Loucy (cell line): ENCODE measurements at regions not wholly inside any gene's neighbourhood (a gene's known extent, or its start where the extent isn't known, plus 50 kb on each side); places are given as distances from the start of the nearest gene placed in this dataset.

Source experiments
- H2AFZ ChIP-seq: fragments of 200-600 bp; sonication (generic); 2 replicates; pipeline ENCODE4 v1.6.0; 2016; ENCODE audit warnings: antibody characterized with exemption, mild to moderate bottlenecking, low read length, moderate library complexity
- H3F3A ChIP-seq: fragments of 200-600 bp; 2 replicates; pipeline ENCODE4 v1.6.0; 2016; ENCODE audit warnings: antibody characterized with exemption, low read depth, mild to moderate bottlenecking
- H3K27me3 ChIP-seq: fragments of 200-600 bp; sonication (generic); 2 replicates; pipeline ENCODE4 v1.6.1; 2014; ENCODE audit warnings: low read length, mild to moderate bottlenecking; ENCODE audit not compliant: insufficient read depth, poor library complexity, severe bottlenecking
- H3K36me3 ChIP-seq: fragments of 200-600 bp; sonication (generic); 2 replicates; pipeline ENCODE4 v1.6.1; 2016; ENCODE audit warnings: low read length; ENCODE audit not compliant: insufficient read depth
- H3K4me1 ChIP-seq: fragments of 200-600 bp; sonication (generic); 2 replicates; pipeline ENCODE4 v1.5.1; 2014; ENCODE audit warnings: low read length, mild to moderate bottlenecking; ENCODE audit not compliant: insufficient read depth, poor library complexity, severe bottlenecking
- H3K4me2 ChIP-seq: fragments of 200-600 bp; sonication (generic); 2 replicates; pipeline ENCODE4 v1.6.0; 2014; ENCODE audit warnings: antibody characterized with exemption, low read length, low read depth, mild to moderate bottlenecking; ENCODE audit not compliant: poor library complexity, severe bottlenecking
- H3K4me3 ChIP-seq: fragments of 200-600 bp; sonication (generic); 2 replicates; pipeline ENCODE4 v1.5.1; 2014; ENCODE audit warnings: low read length, mild to moderate bottlenecking, mixed read lengths; ENCODE audit not compliant: poor library complexity, severe bottlenecking
- H3K79me2 ChIP-seq: fragments of 200-600 bp; sonication (generic); 2 replicates; pipeline ENCODE4 v1.6.1; 2014; ENCODE audit warnings: low read length; ENCODE audit not compliant: insufficient read depth
- H3K9ac ChIP-seq: fragments of 200-600 bp; sonication (generic); 2 replicates; pipeline ENCODE4 v1.6.0; 2014; ENCODE audit warnings: mild to moderate bottlenecking, low read depth, low read length, moderate library complexity; ENCODE audit not compliant: poor library complexity, severe bottlenecking
- H3K9me2 ChIP-seq: fragments of 200-600 bp; sonication (generic); replicated peaks from 2 replicates; pipeline ENCODE4 v1.6.1; 2016; ENCODE audit warnings: low read depth, low read length, mixed read lengths
- H3K9me3 ChIP-seq: fragments of 200-600 bp; sonication (generic); 2 replicates; pipeline ENCODE4 v1.6.1; 2014; ENCODE audit warnings: mild to moderate bottlenecking, antibody characterized with exemption, low read length, low read depth; ENCODE audit not compliant: insufficient read depth
- H4K20me1 ChIP-seq: fragments of 200-600 bp; sonication (generic); 2 replicates; pipeline ENCODE4 v1.6.0; 2014; ENCODE audit warnings: antibody characterized with exemption, low read length, mild to moderate bottlenecking; ENCODE audit not compliant: insufficient read depth, poor library complexity, severe bottlenecking
- EZH2phosphoT487 ChIP-seq: fragments of 200-600 bp; IDR thresholded peaks from 2 replicates; pipeline ENCODE4 v1.6.1; 2018; ENCODE audit warnings: antibody characterized with exemption, mild to moderate bottlenecking, moderate library complexity, borderline replicate concordance
- TF ChIP-seq, protein P1 (sequence below): fragments of 200-600 bp; sonication (generic); conservative IDR thresholded peaks from 2 replicates; pipeline ENCODE4 v1.5.1; 2014; ENCODE audit warnings: mild to moderate bottlenecking, antibody characterized with exemption, low read length

DNA sequence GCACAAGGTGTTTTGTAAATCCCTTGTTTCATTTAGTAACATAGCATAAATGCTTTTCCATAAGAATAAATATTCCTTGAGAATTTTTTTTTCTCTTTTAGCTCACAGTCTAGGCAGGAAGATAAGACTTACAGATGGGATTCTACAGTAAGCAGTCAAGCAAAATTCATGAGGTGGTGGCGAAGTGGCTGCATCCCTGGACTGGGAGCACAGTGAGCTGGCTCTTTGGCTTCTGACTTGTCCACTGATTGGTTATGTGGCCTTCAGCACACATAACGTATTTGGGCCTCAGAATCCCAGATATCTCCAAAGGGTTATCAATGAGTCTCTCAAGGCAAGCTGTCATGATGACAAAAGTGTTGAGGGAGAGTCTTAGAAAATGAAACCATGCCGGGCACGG, 99.8 kb downstream of the EBNA1BP2 start:
- Histone ChIP-seq H3K4me2 (no peak overlapping the region), H3K9me3 (no peaks in the 10 kb centered on the region), H3K4me1 (no peaks in the 10 kb centered on the region), H3K79me2 (no peaks in the 10 kb centered on the region), H3K36me3 (no peaks in the 10 kb centered on the region), H4K20me1 (no peaks in the 10 kb centered on the region), H3K9ac (no peak overlapping the region), H3K9me2 (no peaks in the 10 kb centered on the region), H3K27me3 (no peaks in the 10 kb centered on the region), H3K4me3 (no peak overlapping the region), H2AFZ (no peak overlapping the region), H3F3A (no peaks in the 10 kb centered on the region)
- no peak for TF ChIP-seq EZH2phosphoT487
- TF ChIP-seq, protein P1, sequence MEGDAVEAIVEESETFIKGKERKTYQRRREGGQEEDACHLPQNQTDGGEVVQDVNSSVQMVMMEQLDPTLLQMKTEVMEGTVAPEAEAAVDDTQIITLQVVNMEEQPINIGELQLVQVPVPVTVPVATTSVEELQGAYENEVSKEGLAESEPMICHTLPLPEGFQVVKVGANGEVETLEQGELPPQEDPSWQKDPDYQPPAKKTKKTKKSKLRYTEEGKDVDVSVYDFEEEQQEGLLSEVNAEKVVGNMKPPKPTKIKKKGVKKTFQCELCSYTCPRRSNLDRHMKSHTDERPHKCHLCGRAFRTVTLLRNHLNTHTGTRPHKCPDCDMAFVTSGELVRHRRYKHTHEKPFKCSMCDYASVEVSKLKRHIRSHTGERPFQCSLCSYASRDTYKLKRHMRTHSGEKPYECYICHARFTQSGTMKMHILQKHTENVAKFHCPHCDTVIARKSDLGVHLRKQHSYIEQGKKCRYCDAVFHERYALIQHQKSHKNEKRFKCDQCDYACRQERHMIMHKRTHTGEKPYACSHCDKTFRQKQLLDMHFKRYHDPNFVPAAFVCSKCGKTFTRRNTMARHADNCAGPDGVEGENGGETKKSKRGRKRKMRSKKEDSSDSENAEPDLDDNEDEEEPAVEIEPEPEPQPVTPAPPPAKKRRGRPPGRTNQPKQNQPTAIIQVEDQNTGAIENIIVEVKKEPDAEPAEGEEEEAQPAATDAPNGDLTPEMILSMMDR, result no peak

- Histone ChIP-seq H3K9me2 (no peaks in the 10 kb centered on the region), H3K4me3 (no peak overlapping the region), H3K4me1 (no peaks in the 10 kb centered on the region), H3K79me2 (no peaks in the 10 kb centered on the region), H3K36me3 (no peaks in the 10 kb centered on the region), H3K27me3 (no peaks in the 10 kb centered on the region), H3F3A (no peaks in the 10 kb centered on the region), H3K4me2 (no peak overlapping the region), H3K9me3 (no peaks in the 10 kb centered on the region), H3K9ac (no peak overlapping the region), H2AFZ (no peak overlapping the region), H4K20me1 (no peaks in the 10 kb centered on the region)
- TF ChIP-seq EZH2phosphoT487, result no peak
- TF ChIP-seq, protein P1, result no peak
Measured at GRCh38 chr1:43071241-43071640, 100.8 kb downstream of the EBNA1BP2 start.

- H3K4me2 ChIP-seq, result no peak overlapping the region
- H3K4me1 ChIP-seq, result no peaks in the 10 kb centered on the region
- TF ChIP-seq, protein P1, result no peak
- no peak for TF ChIP-seq EZH2phosphoT487
- no peaks in the 10 kb centered on the region for H3K79me2 ChIP-seq
- H3K9me3 ChIP-seq, result no peaks in the 10 kb centered on the region
- no peak overlapping the region for H2AFZ ChIP-seq
- H3K36me3 ChIP-seq, result no peaks in the 10 kb centered on the region
- no peak overlapping the region for H3K9ac ChIP-seq
- no peaks in the 10 kb centered on the region for H4K20me1 ChIP-seq
- H3K9me2 ChIP-seq, result no peaks in the 10 kb centered on the region
- H3K27me3 ChIP-seq, result no peaks in the 10 kb centered on the region
- H3K4me3 ChIP-seq, result no peak overlapping the region
- no peaks in the 10 kb centered on the region for H3F3A ChIP-seq
Measured at GRCh38 chr1:43069461-43070050, 102.5 kb downstream of the EBNA1BP2 start.
